ENCODE measurements at regions not wholly inside any gene's neighbourhood (a gene's known extent, or its start where the extent isn't known, plus 50 kb on each side); places are given as distances from the start of the nearest gene placed in this dataset.

- no peak for ATAC-seq (ENCODE audit: insufficient number of reproducible peaks, low FRiP score, low read depth)
Observed at GRCh38 chr7:33685503-33685902, 219.8 kb upstream of the BMPER start.

GRCh38 chr7:33685981-33686683 is 219.2 kb upstream of the BMPER start:
- Histone ChIP-seq H3K27me3 (replicated peaks; ENCODE audit: insufficient read depth) (no peaks in the 10 kb centered on the region), H3K36me3 (no peaks in the 10 kb centered on the region), H3K27ac (no peak overlapping the region), H3K4me1 (ENCODE audit: control insufficient read depth in 1 of 2, low read depth in 2 of 2) (no peaks in the 10 kb centered on the region), H3K9me3 (no peaks in the 10 kb centered on the region), H3K4me3 (no peak overlapping the region)
- ATAC-seq (ENCODE audit: insufficient number of reproducible peaks, low FRiP score, low read depth) (no peak), DNase-seq (ENCODE audit: low spot score) (no peak)
- no peak for TF ChIP-seq CTCF (IDR thresholded peaks at IDR 0.05)

More at GRCh38 chr7:33685503-33685902, 219.8 kb upstream of the BMPER start:
- Histone ChIP-seq H3K36me3 (no peaks in the 10 kb centered on the region), H3K9me3 (no peaks in the 10 kb centered on the region), H3K27ac (no peak overlapping the region), H3K27me3 (replicated peaks; ENCODE audit: insufficient read depth) (no peaks in the 10 kb centered on the region), H3K4me1 (ENCODE audit: control insufficient read depth in 1 of 2, low read depth in 2 of 2) (no peaks in the 10 kb centered on the region), H3K4me3 (no peak overlapping the region)
- no peak for DNase-seq (ENCODE audit: low spot score)
- TF ChIP-seq CTCF (IDR thresholded peaks at IDR 0.05): no peak

GRCh38 chr7:33687625-33688024 is 217.7 kb upstream of the BMPER start:
- Histone ChIP-seq H3K36me3 (no peaks in the 10 kb centered on the region), H3K27ac (no peak overlapping the region), H3K4me1 (ENCODE audit: control insufficient read depth in 1 of 2, low read depth in 2 of 2) (no peaks in the 10 kb centered on the region), H3K27me3 (replicated peaks; ENCODE audit: insufficient read depth) (no peaks in the 10 kb centered on the region), H3K9me3 (no peaks in the 10 kb centered on the region), H3K4me3 (no peak overlapping the region)
- ATAC-seq (ENCODE audit: insufficient number of reproducible peaks, low FRiP score, low read depth): no peak
- no peak for DNase-seq (ENCODE audit: low spot score)
- TF ChIP-seq CTCF (IDR thresholded peaks at IDR 0.05): no peak

- Histone ChIP-seq H3K36me3 (no peaks in the 10 kb centered on the region), H3K9me3 (no peaks in the 10 kb centered on the region)
- TF ChIP-seq CTCF (IDR thresholded peaks at IDR 0.05): no peak
Observed at GRCh38 chr7:33691180-33691579, 214.2 kb upstream of the BMPER start.

GRCh38 chr7:33692956-33693355 is 212.4 kb upstream of the BMPER start:
- Histone ChIP-seq H3K27me3 (replicated peaks; ENCODE audit: insufficient read depth) (no peaks in the 10 kb centered on the region), H3K4me1 (ENCODE audit: control insufficient read depth in 1 of 2, low read depth in 2 of 2) (no peaks in the 10 kb centered on the region), H3K36me3 (no peaks in the 10 kb centered on the region), H3K4me3 (no peak overlapping the region), H3K9me3 (no peaks in the 10 kb centered on the region), H3K27ac (no peak overlapping the region)
- TF ChIP-seq CTCF (IDR thresholded peaks at IDR 0.05): no peak
- no peak for DNase-seq (ENCODE audit: low spot score)
- no peak for ATAC-seq (ENCODE audit: insufficient number of reproducible peaks, low FRiP score, low read depth)

More at GRCh38 chr7:33691180-33691579, 214.2 kb upstream of the BMPER start:
- H3K4me3 ChIP-seq: no peak overlapping the region
- no peaks in the 10 kb centered on the region for H3K27me3 ChIP-seq (replicated peaks; ENCODE audit: insufficient read depth)
- DNase-seq (ENCODE audit: low spot score) (no peak), ATAC-seq (ENCODE audit: insufficient number of reproducible peaks, low FRiP score, low read depth) (no peak)
- no peak overlapping the region for H3K27ac ChIP-seq
- no peaks in the 10 kb centered on the region for H3K4me1 ChIP-seq (ENCODE audit: control insufficient read depth in 1 of 2, low read depth in 2 of 2)

Data from thoracic aorta (tissue), 2 donors.